ENCODE measurements at regions not wholly inside any gene's neighbourhood (a gene's known extent, or its start where the extent isn't known, plus 50 kb on each side); places are given as distances from the start of the nearest gene placed in this dataset.

- DNase-seq, result no peak
Observed at GRCh38 chr6:140956571-140957369, 1176.0 kb upstream of the GJE1 start.

GRCh38 chr6:140940251-140940925, 1192.3 kb upstream of the GJE1 start:
- no peak for DNase-seq

- DNase-seq, result no peak
Observed at GRCh38 chr6:140932909-140933308, 1199.8 kb upstream of the GJE1 start.

- DNase-seq, result no peak
Observed at GRCh38 chr6:140931581-140931980, 1201.1 kb upstream of the GJE1 start.

- DNase-seq, result no peak
Observed at GRCh38 chr6:140929121-140929520, 1203.6 kb upstream of the GJE1 start.

- DNase-seq, result no peak
Observed at GRCh38 chr6:140923048-140923447, 1209.7 kb upstream of the GJE1 start.

- DNase-seq, result peak in 1 of 5 experiments; percentile 31
Observed at GRCh38 chr6:140921366-140922226, 1211.1 kb upstream of the GJE1 start.

GRCh38 chr6:140917911-140918310, 1214.8 kb upstream of the GJE1 start:
- DNase-seq, result no peak

- no peak for DNase-seq
Observed at GRCh38 chr6:140915551-140915950, 1217.2 kb upstream of the GJE1 start.

GRCh38 chr6:140915103-140915502, 1217.6 kb upstream of the GJE1 start:
- no peak for DNase-seq

- no peak for DNase-seq
Observed at GRCh38 chr6:140912686-140913085, 1220.0 kb upstream of the GJE1 start.

GRCh38 chr6:140909625-140910024, 1223.1 kb upstream of the GJE1 start:
- DNase-seq, result no peak

- DNase-seq, result no peak
Observed at GRCh38 chr6:140909156-140909555, 1223.6 kb upstream of the GJE1 start.

GRCh38 chr6:140908505-140908904, 1224.2 kb upstream of the GJE1 start:
- no peak for DNase-seq

GRCh38 chr6:140907235-140907634, 1225.5 kb upstream of the GJE1 start:
- no peak for DNase-seq

GRCh38 chr6:140905724-140906123, 1227.0 kb upstream of the GJE1 start:
- DNase-seq, result no peak

GRCh38 chr6:140905050-140905449, 1227.7 kb upstream of the GJE1 start:
- DNase-seq, result no peak

GRCh38 chr6:140897804-140898573, 1234.7 kb upstream of the GJE1 start:
- no peak for DNase-seq

- no peak for DNase-seq
Observed at GRCh38 chr6:140897349-140897748, 1235.4 kb upstream of the GJE1 start.

GRCh38 chr6:140893432-140893831, 1239.3 kb upstream of the GJE1 start:
- DNase-seq, result no peak

GRCh38 chr6:140879946-140880345, 1252.8 kb upstream of the GJE1 start:
- DNase-seq, result no peak

- no peak for DNase-seq
Observed at GRCh38 chr6:140874066-140874465, 1258.7 kb upstream of the GJE1 start.

- no peak for DNase-seq
Observed at GRCh38 chr6:140872885-140873284, 1259.8 kb upstream of the GJE1 start.

Data from T-helper 2 cell (primary cell).